ENCODE measurements at regions not wholly inside any gene's neighbourhood (a gene's known extent, or its start where the extent isn't known, plus 50 kb on each side); places are given as distances from the start of the nearest gene placed in this dataset.

GRCh38 chr9:89655990-89656657 lies 51.3 kb downstream of the GADD45G start:
- no peak for DNase-seq (ENCODE audit: low read depth, low spot score)

- no peak for DNase-seq (ENCODE audit: low read depth, low spot score)
Observed at GRCh38 chr9:89657295-89657694, 52.5 kb downstream of the GADD45G start.

- DNase-seq (ENCODE audit: low read depth, low spot score), result no peak
Observed at GRCh38 chr9:89657765-89658164, 53.0 kb downstream of the GADD45G start.

GRCh38 chr9:89658401-89658800 lies 53.6 kb downstream of the GADD45G start:
- no peak for DNase-seq (ENCODE audit: low read depth, low spot score)

DNA sequence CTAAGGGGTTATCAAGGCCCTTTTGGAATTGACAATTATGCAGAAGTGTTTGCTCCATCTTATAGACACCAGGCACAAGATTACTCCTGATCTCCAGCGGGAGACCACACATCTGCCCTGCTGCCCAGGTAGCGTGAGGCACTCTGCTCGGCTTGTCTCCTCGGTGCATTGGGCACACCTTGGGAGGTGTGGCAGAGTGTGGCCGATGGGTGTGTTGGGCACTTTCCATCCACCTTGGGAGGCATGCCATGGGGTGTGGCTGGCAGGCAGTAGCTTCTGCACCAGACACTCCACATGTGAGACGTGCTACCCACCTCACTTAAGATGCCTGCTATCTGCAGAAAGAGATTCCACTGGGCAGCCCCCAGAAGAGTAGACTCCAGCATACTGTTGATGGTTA lies 54.1 kb downstream of the GADD45G start:
- DNase-seq (ENCODE audit: low read depth, low spot score), result no peak

GRCh38 chr9:89659473-89659872 lies 54.7 kb downstream of the GADD45G start:
- no peak for DNase-seq (ENCODE audit: low read depth, low spot score)

DNA sequence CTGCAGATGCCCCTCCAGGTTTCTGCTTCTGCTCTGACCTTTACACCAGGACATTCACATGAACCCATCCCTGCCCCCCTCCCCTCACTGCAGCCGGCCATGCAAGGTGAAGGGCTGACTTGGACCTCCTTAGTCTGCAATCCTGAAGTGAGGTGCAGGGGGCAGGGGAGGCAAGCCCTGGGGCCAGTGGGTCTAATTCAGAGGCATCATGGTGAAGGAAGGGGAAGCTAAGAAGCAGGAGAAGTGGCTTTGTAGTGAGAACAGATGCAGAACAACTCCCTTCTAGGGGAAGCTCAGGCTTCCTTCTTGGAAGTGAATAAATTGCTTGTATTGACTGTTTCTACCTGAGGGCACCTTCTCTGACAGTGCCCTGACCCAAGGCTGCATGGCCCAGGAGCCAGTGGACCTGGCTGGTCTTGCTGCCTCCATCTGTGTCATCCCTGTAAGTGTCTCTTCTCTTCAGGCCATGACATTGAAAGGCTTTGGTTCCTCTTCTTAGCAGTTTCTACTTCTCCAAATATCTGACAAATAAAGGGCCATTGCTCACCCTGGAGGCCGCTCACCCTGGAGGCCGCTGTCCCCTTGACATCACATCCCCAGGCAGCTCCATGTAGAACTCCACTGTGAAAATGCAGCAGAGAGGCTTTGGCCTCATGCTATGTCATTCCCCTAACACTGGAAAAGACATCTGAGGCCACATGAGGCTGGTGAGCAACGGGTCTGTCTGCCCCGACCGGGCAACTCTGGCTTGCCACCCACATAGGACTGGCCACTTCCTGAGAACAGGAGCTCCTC lies 55.3 kb downstream of the GADD45G start:
- DNase-seq (ENCODE audit: low read depth, low spot score), result no peak

DNA sequence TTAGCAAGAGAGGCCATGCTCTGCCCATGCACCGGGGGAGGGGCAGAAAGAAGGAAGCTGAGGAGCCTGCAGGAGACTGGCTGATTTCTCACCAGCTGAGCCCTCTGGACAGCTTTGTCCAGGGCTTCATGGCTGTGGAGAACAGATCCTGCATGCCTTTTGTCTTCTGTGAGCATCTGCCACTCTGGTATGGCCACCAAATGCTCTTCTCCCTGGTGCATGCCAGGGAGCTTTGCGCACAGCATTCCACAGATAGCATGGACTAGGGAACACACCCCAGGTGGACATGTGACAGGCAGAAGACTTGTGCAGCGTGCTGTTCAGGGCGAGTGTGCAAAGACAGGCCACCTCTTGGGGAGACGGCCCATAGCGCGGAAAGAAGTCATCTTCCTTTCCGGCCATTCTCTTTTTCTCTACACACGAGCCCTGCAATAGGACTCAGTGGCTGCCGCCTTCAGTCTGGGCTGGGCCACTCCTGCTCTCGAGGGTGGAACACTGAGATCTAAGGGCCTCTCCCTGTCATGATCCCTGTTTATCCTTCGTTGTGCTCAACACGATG lies 56.7 kb downstream of the GADD45G start:
- DNase-seq (ENCODE audit: low read depth, low spot score), result no peak

GRCh38 chr9:89661956-89662717 lies 57.3 kb downstream of the GADD45G start:
- no peak for DNase-seq (ENCODE audit: low read depth, low spot score)

DNA sequence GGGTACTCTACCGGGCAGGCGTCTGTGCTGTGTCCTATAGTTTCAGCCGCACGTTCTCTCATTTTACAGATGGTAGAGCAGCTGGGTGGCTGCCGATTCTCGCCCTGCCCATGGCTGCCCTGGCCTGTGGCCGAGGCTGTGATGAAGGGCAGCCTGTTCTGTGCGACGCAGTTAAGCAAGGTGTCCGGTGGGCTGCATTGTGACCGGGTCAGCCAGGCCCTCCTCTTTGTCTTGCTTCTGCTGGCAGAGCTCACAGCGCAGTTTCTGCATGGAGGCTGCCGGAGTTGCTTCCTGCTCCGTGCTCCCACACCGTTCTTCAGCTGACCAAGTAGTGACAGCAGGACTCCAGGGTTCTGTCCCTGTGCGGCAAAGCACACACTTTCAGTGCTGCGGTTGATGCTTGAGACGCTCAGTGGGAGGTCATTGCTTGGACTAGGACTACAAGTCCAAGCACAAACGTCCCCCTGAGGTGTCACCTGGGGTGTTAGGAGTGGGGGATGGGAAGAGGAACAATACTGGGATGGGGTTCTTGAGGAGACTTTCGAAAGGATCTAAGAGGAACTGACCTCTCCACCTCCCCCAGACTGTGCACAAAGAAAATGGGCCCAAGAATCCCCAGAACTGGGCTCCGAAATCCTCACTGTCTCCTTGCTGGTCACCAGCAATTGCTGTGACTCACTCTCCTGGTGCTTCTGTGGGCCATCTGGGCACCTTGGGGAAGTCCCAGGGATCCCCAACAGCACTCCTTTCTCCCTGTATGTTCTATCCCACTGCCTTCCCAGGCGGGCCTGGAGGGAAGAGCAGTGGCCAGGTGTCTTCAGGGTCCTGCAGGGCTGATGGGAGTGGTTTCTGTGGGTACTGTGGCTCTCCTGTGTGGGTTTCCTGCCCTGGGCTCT lies 58.2 kb downstream of the GADD45G start:
- DNase-seq (ENCODE audit: low read depth, low spot score), result no peak

DNA sequence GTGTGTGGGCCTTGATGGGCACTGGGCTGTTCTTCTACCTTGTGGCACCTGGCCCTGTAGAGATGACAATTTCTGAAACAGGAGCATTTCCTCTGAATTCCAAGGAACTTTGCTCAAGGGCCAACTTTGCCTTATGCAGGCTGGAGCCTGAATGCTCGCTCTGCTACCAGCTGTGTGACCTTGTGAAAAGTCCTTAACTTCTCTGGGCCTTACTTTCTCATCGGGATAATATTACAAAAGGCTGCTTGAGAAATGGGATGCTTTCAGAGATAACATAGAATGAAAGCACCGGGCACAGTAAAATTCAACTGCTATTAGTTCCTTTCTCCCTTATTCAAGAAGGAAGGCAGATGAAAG lies 58.8 kb downstream of the GADD45G start:
- no peak for DNase-seq (ENCODE audit: low read depth, low spot score)

DNA sequence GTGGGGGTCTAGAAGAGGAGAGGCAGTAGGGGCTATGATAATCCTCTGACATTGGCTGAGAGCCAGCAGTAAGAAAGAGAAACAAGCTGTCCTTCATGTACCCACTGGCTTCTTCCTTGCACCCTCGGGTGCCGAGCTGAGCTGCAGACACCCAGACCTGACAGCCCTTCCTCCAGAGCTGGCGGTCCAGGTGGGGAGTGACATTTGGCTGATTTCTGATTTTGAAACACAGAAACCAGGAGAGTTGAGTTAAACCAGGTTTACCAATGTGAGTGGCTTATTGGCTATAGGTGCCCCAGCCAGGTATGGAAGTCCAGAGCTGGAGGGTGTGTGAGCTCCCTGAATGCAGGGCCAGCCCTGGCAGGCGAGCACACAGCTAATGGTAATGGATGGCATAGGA lies 59.2 kb downstream of the GADD45G start:
- DNase-seq (ENCODE audit: low read depth, low spot score), result no peak

DNA sequence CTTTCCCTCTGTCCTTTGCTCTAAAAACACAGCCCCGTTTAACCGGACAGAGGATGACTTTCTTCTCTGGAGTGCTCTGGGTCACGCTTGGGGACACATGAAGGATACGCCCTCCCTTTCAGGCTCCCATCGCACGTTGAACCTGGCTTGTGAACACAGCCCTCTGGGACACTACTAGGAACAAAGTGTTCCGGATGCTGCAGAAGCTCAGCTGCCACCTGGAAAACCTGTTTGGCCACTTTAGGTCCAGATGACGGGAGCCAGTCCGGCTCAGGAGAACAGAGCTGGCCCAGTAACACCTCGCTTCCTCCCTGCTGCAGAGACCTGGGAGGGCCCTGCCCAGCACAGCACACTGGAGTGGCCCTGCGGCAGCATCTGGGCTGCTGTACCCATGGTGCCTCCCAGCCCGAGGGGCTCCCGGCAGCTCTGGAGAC lies 60.1 kb downstream of the GADD45G start:
- DNase-seq (ENCODE audit: low read depth, low spot score), result no peak

DNA sequence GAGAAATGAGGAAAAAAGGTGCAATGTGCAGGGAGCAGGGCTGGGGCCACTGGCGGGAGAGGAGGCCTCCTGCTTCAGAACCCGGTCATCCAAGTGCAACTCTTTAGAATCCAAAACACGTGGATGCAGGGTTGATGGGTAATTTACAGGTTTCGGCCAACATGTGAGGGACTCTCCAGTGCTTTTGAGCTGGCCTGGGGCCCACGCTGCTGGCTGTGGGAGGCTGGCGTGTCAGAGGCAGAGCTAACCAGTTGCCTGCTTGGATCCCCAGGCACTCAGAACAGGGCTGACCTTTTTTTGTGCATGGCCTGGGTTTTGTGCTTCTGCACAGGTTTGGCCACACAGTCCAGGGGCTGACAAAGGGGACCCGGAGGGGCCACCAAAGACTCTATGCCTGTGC lies 61.6 kb downstream of the GADD45G start:
- DNase-seq (ENCODE audit: low read depth, low spot score), result no peak

GRCh38 chr9:89666950-89667349 lies 62.1 kb downstream of the GADD45G start:
- DNase-seq (ENCODE audit: low read depth, low spot score), result no peak

GRCh38 chr9:89667726-89668125 lies 62.9 kb downstream of the GADD45G start:
- no peak for DNase-seq (ENCODE audit: low read depth, low spot score)

DNA sequence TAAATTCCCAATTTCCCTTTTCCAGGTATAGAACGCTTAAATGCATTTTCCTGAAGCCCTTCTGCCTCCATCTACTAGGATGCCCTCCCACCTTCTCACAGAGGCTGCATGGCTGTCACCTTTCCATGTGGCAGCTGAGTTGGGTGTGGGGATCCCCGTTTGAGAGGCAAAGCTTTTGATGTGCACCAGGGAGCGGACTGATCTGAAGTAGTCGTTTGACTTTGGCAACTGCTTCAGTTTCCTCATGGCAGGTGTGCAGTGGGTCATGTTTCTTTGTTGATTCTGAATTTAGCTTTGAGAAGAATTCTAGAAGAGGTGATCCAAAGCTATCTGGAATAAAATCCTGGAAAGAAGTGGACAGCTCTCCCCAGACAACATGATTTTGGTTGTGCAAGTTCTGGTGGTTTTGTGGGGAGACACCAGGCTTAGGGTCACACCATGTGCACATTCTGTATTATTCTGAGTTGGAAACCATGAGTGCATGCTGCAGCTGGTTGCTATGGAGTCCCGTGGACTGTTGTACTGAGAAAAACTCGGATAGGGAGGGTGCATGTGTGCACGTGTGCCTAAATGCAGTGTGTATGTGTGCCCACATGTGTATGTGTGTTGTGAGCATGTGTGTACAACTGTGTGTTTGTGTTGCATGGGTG lies 63.5 kb downstream of the GADD45G start:
- no peak for DNase-seq (ENCODE audit: low read depth, low spot score)

- no peak for DNase-seq (ENCODE audit: low read depth, low spot score)
Observed at GRCh38 chr9:89668866-89669246, 64.0 kb downstream of the GADD45G start.

GRCh38 chr9:89669361-89669842 lies 64.6 kb downstream of the GADD45G start:
- no peak for DNase-seq (ENCODE audit: low read depth, low spot score)

GRCh38 chr9:89670114-89670513 lies 65.3 kb downstream of the GADD45G start:
- no peak for DNase-seq (ENCODE audit: low read depth, low spot score)
